Mucosa of gallbladder (tissue), 1 donor: ENCODE measurements at regions not wholly inside any gene's neighbourhood (a gene's known extent, or its start where the extent isn't known, plus 50 kb on each side); places are given as distances from the start of the nearest gene placed in this dataset.

ENCODE experiments used
- DNase-seq: peaks from one replicate; pipeline ENCODE4 v3.0.0-alpha.2; 2020; ENCODE audit warnings: low spot score
- donor health status: DM: no; HTN: no; CAD: no.

DNA sequence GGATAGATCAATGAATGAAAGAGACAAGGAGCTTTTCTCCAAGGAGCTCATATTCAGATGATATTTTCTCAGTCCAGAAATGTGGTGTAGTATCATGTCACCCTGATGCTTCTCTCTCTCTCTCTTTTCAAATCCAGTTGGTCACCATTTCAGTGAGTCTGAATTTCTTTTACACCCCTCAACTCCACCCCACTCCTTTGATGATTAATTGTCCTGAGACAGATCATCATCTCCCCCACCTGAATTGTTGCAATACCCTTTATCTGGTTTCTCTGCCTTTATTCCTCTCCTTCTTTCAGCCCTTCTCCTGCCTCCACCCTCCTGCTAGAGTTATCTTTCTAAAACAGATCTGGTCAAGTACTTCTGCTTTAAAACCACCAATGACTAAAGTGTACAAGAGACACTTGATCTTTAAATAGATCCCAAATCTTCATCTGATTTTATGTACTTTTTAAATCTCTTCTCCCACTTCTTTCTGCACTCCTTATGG, 299.8 kb downstream of the KLF5 start:
- DNase-seq, result no peak

DNA sequence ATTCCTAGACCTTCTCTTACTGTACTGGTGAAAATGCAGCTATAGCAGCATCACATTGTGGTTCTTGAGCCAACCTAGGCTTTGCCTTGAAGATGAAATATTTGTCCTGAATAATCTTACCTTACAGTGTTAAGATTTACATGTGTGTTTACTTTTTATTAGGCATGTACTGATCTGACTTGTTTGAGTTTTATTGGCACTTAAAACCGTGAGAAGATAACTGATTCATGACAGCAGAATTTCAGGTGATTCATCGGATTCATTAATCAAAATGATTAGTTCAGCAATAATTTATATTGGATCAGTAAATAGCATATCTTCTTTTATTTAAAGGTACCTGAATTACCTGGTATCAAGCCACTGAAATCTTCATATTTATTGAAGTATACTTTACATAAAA, 296.3 kb downstream of the KLF5 start:
- no peak for DNase-seq

GRCh38 chr13:73351730-73352129, 292.9 kb downstream of the KLF5 start:
- DNase-seq, result peak; percentile 65

DNA sequence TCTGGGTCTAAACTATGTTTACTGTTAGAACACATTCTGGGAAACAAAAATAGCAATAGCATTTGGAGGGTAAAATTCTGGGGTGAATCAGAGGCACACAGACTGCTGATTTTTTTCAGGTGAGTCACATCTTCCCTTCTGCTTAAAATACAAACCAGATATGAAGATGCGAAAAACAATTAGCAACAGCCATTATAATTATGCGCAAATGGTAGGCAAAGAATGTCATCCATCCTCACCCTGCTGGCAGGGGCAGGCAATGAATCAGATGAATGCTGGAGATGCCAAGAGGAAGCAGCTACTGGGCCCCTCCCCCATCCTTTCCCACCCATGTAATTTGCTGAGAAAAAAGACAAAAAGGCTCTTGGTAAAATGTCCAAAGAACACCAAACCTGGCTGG, 282.9 kb downstream of the KLF5 start:
- DNase-seq, result no peak

DNA sequence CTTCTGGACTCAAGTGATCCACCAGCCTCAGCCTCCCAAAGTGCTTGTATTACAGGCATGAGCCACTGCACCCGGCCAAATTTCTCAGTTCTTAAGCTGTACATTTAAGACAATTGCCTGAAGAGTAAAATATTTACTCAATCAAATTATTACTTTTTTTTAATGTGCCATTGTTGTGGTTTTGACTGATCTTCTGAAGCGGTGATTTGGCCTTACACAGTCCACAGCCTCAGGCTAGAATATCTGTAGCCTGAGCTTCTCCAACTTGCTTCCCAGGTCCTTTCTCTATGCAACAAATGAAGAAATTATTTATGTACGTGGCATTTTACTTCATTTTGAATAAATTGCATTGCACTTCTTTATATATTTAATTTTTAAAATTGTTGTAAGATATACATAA, 281.3 kb downstream of the KLF5 start:
- DNase-seq, result no peak

DNA sequence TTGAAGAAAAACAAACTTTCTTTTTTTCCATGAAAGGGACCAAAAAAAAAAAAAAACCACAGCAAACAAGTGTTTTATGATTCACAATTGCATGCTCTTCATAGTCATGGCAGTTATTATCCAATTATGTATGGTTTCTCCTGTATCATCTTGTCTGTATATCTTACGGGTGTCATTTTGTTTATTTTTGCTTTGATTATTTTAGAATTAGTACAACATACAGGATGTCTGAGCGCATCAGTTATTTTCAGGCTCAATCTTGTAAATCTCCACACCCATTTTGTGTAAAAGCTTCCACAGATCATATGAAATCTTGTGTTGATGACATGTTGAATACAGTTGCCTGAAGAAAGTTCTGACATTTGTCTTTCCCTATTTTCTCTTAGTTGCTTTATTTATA, 280.3 kb downstream of the KLF5 start:
- no peak for DNase-seq

GRCh38 chr13:73338389-73338788, 279.6 kb downstream of the KLF5 start:
- no peak for DNase-seq

- no peak for DNase-seq
These were observed 278.7 kb downstream of the KLF5 start for GRCh38 chr13:73337532-73337931.

DNA sequence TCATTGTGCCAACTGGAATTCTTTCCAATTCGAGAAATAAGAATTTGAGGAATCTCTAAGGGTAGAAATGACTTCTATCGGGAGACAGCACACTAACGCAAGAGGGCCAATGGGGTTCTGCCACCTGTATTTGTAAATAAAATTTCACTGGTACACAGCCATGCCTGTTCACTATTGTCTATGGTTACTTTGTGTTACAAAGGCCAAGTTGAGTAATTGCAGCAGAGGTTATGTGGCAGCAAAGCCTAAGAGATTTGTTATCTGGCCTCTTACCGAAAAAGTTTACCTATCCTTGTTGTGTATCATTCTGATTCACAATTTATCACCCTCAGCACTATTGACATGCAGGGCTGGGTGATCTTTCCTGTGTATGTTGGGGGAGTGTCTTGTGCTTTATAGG, 278.0 kb downstream of the KLF5 start:
- DNase-seq, result no peak

DNA sequence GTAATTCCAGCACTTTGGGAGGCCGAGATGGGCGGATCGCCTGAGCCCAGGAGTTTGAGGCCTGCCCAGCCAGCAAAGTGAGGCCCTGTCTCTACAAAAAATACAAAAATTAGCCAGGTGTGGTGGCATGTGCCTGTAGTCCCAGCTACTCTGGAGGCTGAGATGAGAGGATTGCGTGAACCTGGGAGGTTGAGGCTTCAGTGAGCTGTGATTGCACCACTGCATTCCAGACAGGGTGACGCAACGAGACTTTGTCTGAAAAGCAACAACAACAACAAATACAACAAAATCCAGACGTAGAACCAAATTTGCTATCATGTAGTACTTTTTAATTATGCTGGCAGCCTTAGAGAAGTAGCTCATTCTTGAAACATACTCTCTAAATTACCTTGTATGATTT, 277.1 kb downstream of the KLF5 start:
- DNase-seq, result no peak

GRCh38 chr13:73335210-73335609, 276.4 kb downstream of the KLF5 start:
- DNase-seq, result no peak

DNA sequence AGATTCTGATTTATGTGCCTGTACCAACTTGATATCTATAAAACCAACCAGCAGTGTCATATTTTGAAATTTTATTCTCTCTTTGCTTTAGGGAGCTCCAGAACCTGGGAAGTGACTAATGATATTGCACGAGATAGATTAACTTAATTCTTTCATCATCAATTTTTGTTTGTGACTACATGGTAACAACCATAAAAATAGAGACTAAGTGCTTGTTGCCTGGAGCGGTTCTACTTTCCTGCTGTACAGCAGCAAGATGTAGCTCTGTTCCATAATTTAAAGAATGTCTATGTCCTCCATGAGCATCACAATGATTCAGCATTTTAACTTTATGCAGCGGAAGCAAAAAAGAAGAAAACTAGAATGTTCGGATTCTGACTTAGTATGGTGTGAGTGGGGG, 275.6 kb downstream of the KLF5 start:
- no peak for DNase-seq

DNA sequence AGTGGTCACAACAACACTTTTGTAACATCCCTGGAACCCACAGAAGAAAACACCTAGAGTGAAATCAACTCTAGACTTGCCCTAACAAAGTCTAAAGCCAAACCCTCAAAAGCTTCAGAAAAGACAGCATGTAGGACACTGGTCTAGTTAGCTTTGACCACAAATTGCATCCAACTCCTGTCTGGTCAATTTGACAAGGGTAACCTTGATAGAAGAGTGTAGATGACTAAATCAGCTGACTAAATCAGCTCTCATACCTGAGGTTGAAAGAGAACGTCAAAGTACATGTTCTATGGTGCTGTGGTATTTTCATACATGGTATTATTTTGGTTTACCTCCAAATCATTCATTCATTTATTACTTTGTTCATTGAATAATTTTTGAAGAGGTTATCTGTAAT, 272.8 kb downstream of the KLF5 start:
- no peak for DNase-seq

GRCh38 chr13:73329355-73329754, 270.6 kb downstream of the KLF5 start:
- DNase-seq, result no peak

DNA sequence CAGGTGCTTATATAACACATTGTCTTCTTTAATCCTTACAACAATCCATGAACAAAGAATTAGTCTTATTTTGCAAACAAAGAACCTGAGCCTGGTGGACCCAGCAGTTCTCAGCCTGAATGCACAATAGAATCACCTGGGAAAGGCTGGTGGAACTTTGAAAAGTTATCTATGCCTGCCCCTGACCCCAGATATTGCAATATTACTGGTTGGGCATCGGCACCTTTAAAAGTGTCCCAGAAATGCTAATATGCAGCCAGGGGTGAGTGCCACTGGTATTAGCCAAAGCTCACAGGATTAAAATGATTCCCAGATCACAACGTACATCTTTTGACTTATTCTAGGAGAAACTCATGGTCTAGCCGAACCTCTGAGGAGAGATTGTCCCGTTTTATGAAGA, 268.8 kb downstream of the KLF5 start:
- no peak for DNase-seq

DNA sequence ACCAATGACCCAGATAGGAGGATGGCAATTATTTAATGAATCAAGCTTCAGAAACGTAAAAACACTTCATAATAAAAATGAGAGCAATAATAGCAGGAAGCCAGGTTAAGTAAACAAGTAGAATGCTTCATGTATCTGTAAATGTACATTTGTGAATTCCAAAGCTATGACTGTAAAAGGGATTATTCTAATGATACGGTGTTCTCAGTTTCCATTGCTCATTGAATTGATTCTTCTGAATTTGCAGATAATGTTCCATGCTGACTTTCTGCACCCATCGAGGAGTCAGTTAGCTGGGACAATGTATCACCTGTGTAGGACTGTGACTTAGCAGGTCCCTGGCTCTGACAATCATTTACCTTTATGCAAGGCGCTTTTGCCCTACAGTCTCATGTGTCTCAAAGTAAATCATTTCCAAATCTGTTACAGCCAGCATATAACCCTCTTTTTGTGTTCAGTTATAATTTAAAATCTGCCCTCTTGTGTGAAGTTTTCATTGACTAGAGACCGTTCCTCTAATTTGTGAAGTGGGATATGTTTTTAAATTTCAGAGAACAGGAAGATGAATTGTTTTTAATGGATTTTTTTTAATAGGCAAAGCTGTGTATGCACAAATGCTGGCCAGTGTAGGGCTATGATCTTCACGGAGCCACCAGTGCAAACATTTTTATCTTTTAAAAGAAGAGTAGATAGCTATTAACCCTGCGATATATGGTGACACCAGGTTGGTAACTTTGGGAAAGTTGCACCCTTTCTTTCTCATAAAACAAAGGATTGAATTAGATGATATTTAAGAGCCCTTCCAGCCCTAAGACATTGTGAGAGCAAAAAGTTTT, 267.1 kb downstream of the KLF5 start:
- DNase-seq, result peak; percentile 70

GRCh38 chr13:73324842-73325722, 266.3 kb downstream of the KLF5 start:
- no peak for DNase-seq

GRCh38 chr13:73323615-73324014, 264.8 kb downstream of the KLF5 start:
- DNase-seq, result no peak

DNA sequence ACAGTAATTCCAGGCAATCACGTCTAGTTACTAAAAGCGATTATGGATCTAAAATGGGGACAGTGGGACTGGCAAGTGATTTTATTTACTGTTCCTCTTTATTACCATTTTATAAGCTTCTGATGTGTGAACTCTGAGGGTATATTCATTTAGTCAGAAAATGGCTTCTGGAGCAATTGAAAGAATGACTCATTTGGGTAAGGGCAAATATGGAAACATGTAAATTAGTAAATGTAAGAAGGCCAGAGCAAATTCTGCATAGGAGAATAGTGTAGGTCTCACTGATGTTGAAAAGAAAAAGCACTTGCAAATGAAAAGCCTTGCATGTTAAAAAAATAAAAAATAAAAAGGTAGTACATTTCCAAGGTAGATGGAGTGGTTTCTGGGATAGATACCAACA, 262.2 kb downstream of the KLF5 start:
- no peak for DNase-seq

GRCh38 chr13:73317140-73317539, 258.3 kb downstream of the KLF5 start:
- no peak for DNase-seq

GRCh38 chr13:73310366-73310765, 251.6 kb downstream of the KLF5 start:
- no peak for DNase-seq

GRCh38 chr13:73307481-73307880, 248.7 kb downstream of the KLF5 start:
- no peak for DNase-seq

- DNase-seq, result no peak
These were observed 247.9 kb downstream of the KLF5 start for GRCh38 chr13:73306688-73307087.
